ENCODE measurements at regions not wholly inside any gene's neighbourhood (a gene's known extent, or its start where the extent isn't known, plus 50 kb on each side); places are given as distances from the start of the nearest gene placed in this dataset.

DNA sequence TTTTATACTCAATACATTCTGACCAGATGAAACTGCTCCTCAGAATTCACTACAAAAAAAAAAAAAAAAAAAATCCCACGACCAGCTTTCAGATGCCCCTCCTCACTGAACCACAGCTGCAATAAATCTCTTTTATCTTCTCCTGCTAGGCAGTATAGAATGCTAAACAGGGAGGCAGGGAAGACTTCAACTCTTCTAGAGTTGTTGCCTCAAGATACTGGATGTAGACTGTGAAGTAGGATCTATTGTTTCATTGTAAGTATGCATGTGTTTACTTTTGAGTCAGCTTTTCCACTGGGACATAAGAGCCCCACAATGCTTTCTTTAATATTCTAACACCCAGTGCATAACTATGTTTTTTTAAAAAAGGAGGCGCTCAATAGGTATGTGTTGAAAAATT, 401.4 kb downstream of the TBL1XR1 start:
- no peak overlapping the region for H3K4me3 ChIP-seq
- TF ChIP-seq CTCF (IDR thresholded peaks at IDR 0.05 in 4 of 5, conservative IDR thresholded peaks at IDR 0.05 in 1 of 5) (no peak), POLR2A (IDR thresholded peaks at IDR 0.05) (no peak)
- H3K4me1 ChIP-seq = no peaks in the 10 kb centered on the region
- no peaks in the 10 kb centered on the region for H3K36me3 ChIP-seq
- in situ Hi-C loops (cut with MboI; ENCODE audit: low sequenced_read_pairs in 4 of 4) = no loop called here
- DNase-seq (no peak), ATAC-seq (no peak)
- no peaks in the 10 kb centered on the region for H3K27me3 ChIP-seq
- no peak overlapping the region for H3K27ac ChIP-seq
- intact Hi-C loops (cut with DNase I; ENCODE audit: low total_unique reads) = no loop called here
- H3K9me3 ChIP-seq = no peaks in the 10 kb centered on the region

GRCh38 chr3:176794406-176794805, 402.9 kb downstream of the TBL1XR1 start:
- TF ChIP-seq POLR2A (IDR thresholded peaks at IDR 0.05) (no peak), CTCF (IDR thresholded peaks at IDR 0.05 in 4 of 5, conservative IDR thresholded peaks at IDR 0.05 in 1 of 5) (no peak)
- Histone ChIP-seq H3K36me3 (no peaks in the 10 kb centered on the region), H3K27me3 (no peaks in the 10 kb centered on the region), H3K4me3 (no peak overlapping the region), H3K9me3 (no peaks in the 10 kb centered on the region), H3K27ac (no peak overlapping the region), H3K4me1 (no peaks in the 10 kb centered on the region)
- ATAC-seq (no peak), DNase-seq (no peak)
- intact Hi-C loops (cut with DNase I; ENCODE audit: low total_unique reads) = no loop called here
- in situ Hi-C loops (cut with MboI; ENCODE audit: low sequenced_read_pairs in 4 of 4) = no loop called here

DNA sequence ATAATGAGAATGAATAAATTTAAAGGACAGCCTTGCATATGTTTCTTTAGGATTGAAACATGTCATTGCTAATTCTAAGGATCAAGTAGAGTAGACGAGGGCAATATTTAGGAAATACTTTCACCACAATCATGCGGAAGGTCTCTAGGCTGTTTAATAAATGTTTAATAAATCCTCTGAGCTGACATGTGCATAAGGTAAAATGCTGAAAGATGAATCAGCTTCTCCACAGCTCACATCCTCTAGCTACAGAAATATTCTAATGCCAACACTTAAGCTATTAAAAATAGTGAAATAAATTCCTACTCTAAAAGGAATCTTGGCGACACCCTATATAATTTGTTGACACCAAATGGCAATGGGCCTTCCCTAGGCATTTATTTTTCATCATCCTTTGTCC, 407.3 kb downstream of the TBL1XR1 start:
- in situ Hi-C loops (cut with MboI; ENCODE audit: low sequenced_read_pairs in 4 of 4) (no loop called here), intact Hi-C loops (cut with DNase I; ENCODE audit: low total_unique reads) (no loop called here)
- no peak for ATAC-seq
- TF ChIP-seq POLR2A (IDR thresholded peaks at IDR 0.05) = no peak
- Histone ChIP-seq H3K4me1 (no peaks in the 10 kb centered on the region), H3K27ac (no peak overlapping the region), H3K27me3 (no peaks in the 10 kb centered on the region), H3K4me3 (no peak overlapping the region), H3K9me3 (no peaks in the 10 kb centered on the region), H3K36me3 (no peaks in the 10 kb centered on the region)
- no peak for DNase-seq

- intact Hi-C loops (cut with DNase I; ENCODE audit: low total_unique reads) = no loop called here
- H3K9me3 ChIP-seq = no peaks in the 10 kb centered on the region
- no peak for DNase-seq
- no peaks in the 10 kb centered on the region for H3K36me3 ChIP-seq
- in situ Hi-C loops (cut with MboI; ENCODE audit: low sequenced_read_pairs in 4 of 4) = no loop called here
- H3K27me3 ChIP-seq = no peaks in the 10 kb centered on the region
- no peak overlapping the region for H3K4me3 ChIP-seq
- H3K4me1 ChIP-seq = no peaks in the 10 kb centered on the region
- H3K27ac ChIP-seq = no peak overlapping the region
- ATAC-seq = no peak
- TF ChIP-seq CTCF (IDR thresholded peaks at IDR 0.05 in 4 of 5, conservative IDR thresholded peaks at IDR 0.05 in 1 of 5) (no peak), POLR2A (IDR thresholded peaks at IDR 0.05) (no peak)
Measured at GRCh38 chr3:176789281-176789705, 408.0 kb downstream of the TBL1XR1 start.

DNA sequence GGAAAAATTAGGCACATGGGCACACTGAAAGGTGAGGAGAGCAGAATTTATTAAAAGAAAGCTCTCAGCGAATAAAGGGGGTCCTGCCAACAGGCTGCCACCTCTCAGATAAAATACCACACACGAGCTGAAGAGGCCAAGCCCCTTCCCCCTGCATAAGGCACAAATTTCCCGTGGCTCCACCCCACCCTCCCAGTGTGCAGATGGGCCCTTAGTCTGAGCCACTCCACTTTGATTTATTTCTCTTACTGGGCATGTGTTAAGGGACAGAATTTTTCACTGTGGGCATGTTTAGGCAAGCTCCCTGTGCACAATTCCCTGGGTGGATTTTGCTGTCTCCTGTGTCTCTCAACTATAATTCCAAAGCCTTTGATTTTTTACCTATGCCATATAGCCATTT, 409.8 kb downstream of the TBL1XR1 start:
- TF ChIP-seq CTCF (IDR thresholded peaks at IDR 0.05 in 4 of 5, conservative IDR thresholded peaks at IDR 0.05 in 1 of 5) (no peak), POLR2A (IDR thresholded peaks at IDR 0.05) (no peak)

More for the DNA sequence above, 409.8 kb downstream of the TBL1XR1 start:
- intact Hi-C loops (cut with DNase I; ENCODE audit: low total_unique reads) (no loop called here), in situ Hi-C loops (cut with MboI; ENCODE audit: low sequenced_read_pairs in 4 of 4) (no loop called here)
- no peak for ATAC-seq
- Histone ChIP-seq H3K27me3 (no peaks in the 10 kb centered on the region), H3K9me3 (no peaks in the 10 kb centered on the region), H3K36me3 (no peaks in the 10 kb centered on the region), H3K27ac (no peak overlapping the region), H3K4me1 (no peaks in the 10 kb centered on the region), H3K4me3 (no peak overlapping the region)
- DNase-seq = no peak

Measured in gastrocnemius medialis (tissue), 4 donors.